HG03521 (cell line): ENCODE measurements at regions not wholly inside any gene's neighbourhood (a gene's known extent, or its start where the extent isn't known, plus 50 kb on each side); places are given as distances from the start of the nearest gene placed in this dataset.
"Not testable (repeated sequence)": the region's sequence is repeated elsewhere in the genome, so short reads cannot be mapped to it uniquely, and the experiment has no call there.

Experiments
- ATAC-seq: cut with Tn5 transposase; IDR thresholded peaks from one replicate; pipeline ENCODE4 v1.9.1; 2021; ENCODE audit warnings: mild to moderate bottlenecking, moderate library complexity; ENCODE audit not compliant: unreplicated experiment

DNA sequence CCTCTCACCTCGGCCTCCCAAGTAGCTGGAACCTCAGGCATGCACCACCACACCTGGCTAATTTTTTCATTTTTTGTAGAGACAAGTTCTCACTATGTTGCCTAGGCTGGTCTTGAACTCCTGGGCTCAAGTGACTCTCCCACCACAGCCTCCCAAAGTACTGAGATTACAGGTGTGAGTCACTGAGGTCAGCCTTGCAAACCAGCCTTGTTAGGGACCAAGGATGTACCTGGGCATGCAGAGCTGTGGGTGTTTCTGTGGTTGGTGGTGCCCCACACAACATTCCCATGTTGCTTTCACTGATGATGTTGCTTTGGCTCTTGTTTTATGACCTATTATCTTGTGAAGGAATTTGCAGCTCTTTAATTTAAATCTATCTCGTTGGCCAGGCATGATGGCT, 54.8 kb downstream of the OTUD1 start:
- no peak for ATAC-seq

DNA sequence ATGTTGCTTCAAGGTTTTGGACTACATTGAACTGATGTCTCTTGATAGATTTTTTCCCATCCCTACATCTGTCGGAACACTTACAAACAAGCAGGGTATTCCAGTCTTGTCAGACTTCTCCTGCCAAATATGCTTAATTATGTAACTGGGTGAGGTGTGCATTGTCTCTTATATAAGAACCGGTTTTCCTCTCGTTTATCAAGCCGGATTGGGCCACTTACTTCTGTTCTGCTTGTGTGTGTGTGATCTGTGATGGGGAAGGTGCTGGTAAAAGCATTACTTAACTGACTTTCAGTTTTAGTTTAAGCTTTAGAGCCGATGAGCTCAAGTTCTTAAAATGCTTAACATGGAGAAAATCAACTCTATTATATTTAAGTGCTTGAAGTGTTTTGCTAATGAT, 57.9 kb downstream of the OTUD1 start:
- ATAC-seq: no peak

DNA sequence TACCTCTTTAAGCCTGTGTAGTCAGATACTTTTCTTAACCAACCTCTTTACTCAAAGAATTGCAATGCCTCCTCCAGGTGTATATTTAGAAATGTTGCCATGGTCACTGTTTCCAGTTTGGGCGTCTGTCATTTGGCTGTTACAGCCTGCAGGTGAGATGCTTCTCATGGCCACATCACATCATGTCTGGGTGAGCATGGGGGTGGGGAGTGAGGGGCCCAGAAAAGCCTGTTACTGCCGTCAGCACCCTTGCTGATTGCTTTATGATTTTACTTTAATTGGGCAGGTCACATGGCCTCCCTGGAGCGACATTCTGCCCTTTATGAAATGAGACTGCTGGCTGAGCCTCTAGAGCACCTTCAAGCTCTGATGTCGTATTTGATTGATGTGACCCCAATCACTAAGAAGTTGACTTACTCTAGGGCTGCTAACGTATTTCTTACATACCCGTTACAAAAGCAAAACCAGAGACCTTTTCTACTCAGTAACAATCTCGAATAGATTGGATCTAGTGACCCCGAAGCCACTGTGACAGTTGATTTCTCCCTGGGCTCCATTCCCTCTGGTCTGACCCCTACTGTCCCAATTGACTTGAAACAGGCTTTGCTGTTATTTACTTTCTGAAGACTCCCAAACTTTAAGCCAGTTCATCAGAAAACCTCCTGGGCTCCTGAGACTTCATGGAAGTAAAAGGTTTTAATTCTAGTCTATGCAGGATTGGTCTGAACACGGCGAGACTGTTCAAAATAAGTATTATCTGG, 60.7 kb downstream of the OTUD1 start:
- no peak for ATAC-seq

DNA sequence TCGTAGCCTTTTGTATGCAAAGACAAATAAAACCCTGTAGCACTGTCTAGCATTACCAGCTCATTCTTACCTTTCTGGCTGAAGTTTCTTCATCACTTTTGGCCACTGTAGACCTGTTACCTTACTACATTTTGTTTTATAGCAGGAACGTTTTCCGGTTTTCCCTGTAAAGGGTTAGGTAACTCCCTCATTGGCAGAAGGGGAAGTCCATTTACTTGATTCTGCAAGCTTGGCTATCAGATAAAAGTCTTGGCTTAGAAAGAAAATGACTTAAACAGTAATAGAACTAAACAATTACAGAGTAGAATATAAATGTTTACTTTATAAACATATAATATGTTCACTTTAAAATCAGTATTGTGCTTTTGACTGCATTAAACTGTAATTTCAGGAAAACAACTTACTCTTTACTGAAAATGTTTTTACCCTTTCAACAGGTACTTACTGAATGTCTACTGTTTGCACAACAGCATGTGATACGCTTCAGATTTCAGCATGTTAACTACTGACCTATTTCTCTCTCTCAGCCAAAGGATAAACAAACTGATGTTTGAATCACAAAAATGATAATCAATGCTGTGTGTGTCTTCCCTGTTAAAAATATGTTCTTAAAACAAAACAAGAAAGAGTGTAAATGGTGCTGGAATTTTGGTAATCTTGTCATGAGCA, 67.1 kb downstream of the OTUD1 start:
- no peak for ATAC-seq

DNA sequence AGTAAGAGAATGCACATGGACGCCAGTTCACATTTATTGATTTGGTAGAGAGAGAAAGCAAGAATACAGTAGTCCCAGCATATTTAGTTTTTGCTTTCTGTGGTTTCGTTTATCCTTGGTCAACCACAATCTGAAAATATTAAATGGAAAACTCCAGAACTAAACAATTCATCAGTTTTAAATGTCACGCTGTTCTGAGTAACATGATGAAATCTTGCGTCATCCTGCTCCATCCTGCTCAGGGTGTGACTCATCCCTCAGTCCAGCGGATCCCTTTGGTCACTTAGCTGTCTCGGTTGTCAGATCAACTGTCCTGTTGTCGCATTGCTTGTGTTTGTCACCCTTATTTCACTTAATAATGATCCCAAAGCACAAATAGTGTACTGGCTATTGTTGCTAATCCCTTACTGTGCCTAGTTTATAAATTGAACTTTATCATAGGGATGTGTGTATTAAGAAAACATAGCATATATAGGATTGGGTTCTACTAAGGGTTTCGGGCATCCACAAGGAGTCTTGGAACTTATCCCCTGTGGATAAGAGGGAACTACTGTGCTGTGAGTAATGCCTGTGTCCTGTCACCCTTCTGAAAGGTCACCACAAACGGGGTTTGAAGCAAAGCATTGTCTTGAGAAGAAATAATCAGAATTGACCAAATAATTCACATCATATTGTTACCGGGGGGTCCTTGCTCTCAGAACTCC, 73.6 kb downstream of the OTUD1 start:
- no peak for ATAC-seq

DNA sequence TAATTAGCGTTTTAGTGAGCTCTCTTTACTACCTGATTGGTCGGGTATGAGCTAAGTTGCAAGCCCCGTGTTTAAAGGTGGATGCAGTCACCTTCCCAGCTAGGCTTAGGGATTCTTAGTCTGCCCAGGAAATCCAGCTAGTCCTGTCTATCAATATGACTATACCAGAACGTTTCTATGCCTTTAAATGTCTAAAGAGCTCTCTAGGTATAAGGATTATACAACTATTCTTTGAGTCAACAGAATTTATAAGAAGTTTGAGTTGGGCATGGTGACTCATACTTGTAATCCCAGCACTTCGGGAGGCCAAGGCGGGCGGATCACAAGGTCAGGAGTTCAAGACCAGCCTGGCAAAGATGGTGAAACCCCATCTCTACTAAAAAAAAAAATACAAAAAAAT, 74.7 kb downstream of the OTUD1 start:
- not testable (repeated sequence) for ATAC-seq

DNA sequence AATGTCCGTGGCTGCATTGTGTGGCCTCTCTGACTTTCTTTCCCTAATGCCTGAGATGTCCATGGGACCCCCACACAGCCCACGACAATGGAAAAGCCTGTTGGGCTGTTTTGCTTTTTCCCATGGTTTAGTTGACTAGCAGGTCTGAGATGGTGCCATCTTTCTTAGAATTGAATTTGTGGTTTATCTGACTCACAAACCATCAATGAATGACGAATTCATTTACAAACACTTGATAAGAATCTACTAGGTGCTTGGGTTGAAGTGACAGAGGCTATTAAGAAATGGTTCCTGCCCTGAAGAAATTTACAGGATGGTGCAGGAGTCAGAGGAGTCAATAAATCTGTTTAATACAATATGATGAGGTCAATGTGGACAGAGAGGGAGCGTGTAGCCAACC, 75.4 kb downstream of the OTUD1 start:
- no peak for ATAC-seq

DNA sequence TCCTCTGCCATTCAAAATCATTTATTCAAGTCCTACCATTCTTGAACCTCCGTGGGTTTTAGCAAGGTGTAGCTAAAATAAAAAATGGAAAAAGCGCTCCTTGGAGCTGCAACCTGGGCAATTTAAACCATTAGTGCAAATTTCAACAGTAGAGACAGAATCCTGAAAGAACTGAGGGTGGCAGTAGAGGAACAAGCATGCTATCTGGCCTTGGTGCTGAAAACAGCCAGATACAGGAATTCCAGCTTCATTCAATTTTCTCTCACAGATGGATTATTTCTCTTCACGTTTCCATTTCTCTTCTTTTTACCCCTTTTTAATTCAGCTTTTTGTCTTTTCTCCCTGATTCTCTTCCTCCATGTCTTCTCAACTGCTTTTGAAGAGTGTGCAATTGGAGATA, 77.7 kb downstream of the OTUD1 start:
- ATAC-seq: no peak

DNA sequence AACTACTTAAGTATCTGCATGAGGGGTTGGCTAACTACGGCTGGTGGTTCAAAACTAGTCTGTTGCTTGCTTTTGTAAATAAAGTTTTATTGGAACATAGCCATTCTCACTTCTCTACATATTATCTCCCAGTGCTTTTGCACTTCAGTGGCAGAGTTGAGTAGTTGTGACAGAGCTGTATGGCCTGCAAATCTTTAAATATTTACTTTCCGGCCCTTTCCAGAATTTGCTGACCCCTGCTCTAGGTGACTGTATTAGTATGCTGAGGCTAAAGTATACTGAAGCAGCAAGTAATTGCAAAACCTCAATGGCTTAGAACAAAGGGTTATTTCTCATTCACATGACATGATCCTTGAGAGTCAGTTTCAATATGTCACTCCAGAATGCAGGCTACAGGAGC, 78.3 kb downstream of the OTUD1 start:
- no peak for ATAC-seq

DNA sequence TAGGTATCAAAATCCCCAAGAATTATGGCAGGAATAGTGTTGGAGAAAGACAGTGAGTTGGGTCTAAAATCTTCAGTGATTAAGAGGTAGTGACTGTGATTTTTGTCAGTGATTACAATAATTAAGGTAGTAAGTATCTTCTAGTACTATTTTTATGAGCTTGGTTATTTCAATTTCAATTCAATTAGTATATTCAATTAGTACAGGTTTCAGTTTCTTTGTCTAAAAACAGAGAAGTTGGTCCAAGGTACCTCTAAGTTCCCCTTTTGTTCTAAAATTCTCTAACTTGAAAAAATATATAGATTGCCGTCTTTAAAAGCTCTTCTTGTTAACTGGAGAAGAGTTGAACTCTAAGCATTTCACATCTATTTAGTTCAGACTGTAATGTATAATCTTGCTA, 82.9 kb downstream of the OTUD1 start:
- ATAC-seq: no peak

DNA sequence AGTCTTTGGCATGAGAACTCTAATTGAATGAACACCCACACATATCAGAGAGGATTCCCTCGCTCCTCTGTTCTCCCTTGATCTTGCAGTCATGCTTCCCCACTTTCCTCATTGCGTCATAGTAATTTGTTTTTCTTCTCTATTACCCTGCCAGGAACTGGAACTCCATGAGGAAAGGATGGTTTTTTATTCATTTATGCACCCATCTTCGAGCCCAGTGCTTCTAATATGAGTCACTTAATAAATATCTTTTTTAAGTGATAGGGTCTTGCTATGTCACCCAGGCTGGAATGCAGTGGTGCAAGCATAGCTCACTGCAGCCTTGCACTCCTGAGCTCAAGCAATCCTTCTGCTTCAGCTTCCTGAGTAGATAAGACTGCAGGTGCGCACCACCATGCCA, 83.5 kb downstream of the OTUD1 start:
- ATAC-seq: no peak

DNA sequence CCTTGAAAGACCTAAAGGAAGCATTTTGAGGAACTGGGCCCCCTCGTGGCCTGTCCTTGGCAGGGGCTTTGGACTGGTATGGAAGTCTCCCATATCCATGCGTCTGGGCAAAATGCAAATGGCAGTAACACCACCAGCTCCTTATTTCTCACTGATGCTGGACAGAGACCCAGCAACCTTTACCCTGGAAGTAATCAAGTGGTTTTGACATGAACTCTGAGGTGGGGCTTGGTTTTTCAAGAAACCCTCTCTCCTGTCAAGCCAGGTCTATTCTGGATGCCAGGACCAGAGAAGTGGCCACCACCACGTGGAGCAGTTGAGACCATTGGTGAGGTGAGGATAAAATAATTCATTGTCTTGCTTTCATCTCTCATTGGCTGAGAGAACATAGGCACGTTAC, 84.4 kb downstream of the OTUD1 start:
- ATAC-seq: no peak

DNA sequence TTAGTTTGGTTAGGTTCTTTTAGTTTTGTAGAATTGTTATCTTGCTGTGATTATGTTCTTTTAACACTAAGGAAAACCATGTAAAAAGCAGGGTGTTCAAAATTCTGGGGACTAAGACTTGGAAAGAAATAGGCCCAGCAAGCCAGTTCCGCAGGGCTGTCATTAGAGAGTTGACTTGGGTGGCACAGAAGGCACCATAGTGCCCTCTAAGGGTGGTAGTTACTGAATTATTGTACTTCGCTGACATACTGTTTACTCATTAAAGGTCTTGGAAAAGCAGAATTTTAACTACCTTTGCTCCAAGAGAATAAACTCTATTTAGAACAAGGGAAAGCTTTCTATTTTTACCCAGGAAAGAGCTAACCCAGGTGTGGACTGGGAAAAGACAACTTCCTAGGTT, 86.5 kb downstream of the OTUD1 start:
- ATAC-seq: no peak

DNA sequence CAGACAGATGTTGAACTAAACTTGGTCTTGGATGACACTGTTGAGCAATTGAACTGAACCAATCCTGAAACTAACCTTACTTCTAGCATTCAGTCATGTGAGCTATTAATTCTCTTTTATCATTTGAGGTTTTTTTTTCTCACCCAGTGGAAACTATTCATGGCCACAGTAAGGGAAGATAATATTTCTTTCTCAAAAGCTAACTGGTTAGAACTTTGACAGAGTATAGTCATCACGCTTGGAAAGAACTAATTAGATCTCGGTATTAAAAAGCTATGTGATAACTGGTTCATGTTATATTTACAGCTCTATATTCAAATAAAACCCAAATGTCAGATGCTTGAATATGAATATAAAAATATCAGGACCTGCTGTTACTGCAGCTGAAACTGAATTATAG, 89.5 kb downstream of the OTUD1 start:
- ATAC-seq: no peak

DNA sequence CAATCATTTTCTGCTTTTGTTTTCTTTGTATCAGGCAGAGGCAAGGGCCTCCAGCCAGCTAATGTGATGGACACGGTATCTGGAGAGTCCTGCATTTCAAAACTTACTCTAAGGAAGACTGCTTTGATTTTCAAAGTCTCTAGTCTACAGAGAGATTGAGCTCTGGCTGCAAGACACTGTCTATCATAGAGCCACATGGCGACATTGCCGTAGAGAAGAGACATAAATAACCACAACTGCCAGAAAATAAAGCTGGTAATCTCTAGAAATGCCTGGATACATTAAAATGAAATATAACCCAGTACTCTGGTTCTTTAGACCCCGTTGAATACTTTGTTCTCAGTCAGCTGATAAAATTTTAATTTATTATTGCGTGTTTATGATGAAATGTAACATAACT, 90.8 kb downstream of the OTUD1 start:
- no peak for ATAC-seq

DNA sequence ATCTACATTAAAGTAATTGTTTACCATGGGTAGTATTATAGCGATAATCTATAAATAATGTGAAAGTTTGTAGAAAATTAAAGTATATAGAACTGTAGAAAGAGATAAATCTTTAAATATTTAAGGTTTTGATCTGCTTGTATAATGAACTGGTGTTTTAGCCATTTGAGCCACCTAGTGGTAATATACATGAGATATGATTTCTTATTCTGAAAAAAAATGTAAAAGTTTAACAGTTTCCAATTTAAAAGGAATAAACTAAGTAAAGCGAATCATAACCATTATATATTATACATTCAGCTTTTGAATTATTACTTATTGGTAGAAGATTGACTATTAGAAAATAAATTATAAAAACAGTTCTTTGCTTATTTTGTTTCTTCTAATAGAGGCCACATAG, 91.2 kb downstream of the OTUD1 start:
- ATAC-seq: no peak

DNA sequence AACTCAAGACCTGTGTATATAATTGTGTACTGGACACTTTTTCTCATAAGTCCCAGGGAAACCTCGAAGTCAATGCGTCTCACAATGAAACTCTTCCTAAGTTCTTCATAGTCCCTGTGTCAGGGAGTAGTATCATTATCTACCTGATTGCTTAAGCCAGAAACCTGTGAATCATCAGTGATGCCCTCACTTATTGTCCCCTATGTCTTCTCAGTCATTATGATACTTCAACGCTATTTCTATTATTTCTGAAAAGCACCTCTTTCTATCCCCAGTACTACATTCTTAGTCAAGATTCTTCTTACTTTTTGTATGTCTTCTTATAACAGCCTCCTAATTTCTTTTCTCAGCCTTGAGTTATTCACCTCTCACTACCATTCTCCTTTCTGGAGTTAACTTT, 94.3 kb downstream of the OTUD1 start:
- no peak for ATAC-seq

DNA sequence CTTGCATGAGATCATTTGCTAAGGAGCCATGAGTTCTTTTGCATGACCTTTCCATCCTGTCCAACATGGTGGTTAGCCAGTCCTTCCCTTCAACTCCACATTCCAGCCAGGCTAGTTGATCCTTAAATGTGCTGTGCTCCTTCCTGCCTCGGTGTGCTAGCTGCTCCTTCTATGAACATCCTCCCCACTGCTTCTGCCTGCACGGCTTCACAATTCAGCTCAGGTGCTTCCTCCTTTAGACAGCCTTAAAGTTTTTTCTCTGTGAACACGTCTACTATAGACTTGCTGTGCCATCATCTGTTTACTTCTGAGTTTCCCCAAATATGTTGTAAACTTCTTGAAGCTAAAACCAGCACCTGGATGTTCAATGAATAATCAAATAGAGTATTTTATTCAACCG, 95.5 kb downstream of the OTUD1 start:
- no peak for ATAC-seq

DNA sequence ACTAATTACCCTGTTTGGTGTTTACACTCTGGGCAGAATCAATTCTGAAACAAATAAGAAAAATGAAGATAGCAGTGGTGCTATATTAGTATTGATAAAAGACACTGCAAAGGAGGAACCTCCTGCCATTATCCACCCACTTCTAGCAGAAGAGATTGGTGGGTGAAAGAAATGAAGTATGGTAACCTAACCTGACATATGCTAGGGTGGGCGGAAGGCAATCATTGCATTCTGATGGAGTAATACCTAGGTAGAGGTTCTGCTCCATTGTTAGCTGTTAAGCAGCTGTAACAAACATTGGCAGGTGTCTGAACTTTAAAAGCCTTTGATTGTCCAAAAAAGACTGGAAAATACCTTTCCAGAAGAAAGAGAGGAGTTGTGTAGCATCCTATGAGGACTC, 95.9 kb downstream of the OTUD1 start:
- no peak for ATAC-seq

DNA sequence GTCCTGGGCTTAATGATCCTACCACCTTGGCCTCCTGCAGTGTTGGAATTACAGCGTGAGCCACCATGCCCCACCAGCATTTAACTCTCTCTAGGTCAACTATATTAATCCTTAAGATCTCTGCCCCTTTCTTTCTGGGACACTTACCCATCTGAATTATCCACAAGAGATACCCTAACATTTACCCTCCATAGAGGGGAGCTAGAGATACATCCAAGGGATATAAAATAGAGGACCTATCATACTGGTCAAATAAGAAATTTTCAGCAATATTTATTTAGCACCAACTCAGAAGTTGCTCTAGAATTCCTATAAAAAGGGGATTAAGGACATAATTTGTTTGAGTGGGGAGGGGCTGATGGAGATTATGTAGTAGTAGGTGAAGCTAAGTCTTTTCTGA, 96.5 kb downstream of the OTUD1 start:
- ATAC-seq: no peak

DNA sequence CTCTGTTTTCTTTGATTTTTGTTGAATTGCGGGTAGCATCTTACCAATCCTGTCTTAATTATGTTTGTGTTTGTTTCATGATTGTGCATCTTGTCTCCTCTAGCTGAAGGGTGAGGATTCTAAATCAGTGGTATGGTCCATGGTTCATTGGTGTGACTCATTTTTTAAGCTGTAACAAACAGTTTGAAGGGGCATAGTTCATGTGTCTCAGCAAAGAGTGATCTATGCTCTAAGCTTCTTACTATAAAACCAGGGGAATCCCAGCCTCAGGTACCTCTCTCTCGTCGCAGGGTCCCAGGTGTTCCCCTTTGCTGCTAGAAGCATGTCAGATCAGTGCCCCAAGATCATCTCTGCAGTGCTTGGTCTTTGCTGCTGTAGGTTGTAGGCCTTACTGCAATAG, 100.1 kb downstream of the OTUD1 start:
- ATAC-seq: no peak

DNA sequence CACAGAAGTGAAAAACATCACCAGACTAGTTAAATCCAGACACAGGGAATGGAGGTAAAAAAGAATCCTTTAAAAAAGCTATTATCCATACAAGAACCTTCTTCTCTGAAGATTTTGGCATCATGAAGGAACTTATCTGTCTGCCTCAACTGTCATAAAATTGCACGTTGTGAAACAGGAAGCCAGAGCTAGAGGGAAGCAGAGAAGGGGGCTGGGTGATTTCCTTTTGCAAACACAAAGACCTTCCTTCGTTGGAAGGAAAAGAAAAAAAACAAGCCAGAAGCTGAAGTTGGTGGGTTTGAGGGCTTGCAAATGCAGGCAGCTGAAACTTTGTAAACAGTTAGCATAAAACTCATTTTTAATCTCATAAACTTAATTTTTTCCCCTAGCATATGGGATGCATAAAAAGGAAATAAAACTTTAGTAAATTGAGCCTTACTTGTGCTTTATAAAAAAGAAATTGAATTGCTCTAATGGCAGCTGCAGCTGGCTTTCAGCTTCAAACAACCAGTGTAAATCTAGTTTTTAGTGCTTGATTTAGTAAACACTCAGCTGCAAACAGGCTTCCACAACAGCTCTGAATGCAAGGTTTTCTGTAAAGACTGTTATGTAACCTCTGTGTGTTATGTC, 101.6 kb downstream of the OTUD1 start:
- ATAC-seq: no peak
